NCI-H1105 treated with DMSO at 0.1 percent for 48 hours (cell line): ENCODE measurements at regions not wholly inside any gene's neighbourhood (a gene's known extent, or its start where the extent isn't known, plus 50 kb on each side); places are given as distances from the start of the nearest gene placed in this dataset.

Experiments
- DNase-seq: peaks from one replicate; lab custom pipeline; 2025; lab: John Stamatoyannopoulos, UW

GRCh38 chr13:24050292-24050711, 110.2 kb upstream of the SPATA13 start:
- DNase-seq, result no peak

DNA sequence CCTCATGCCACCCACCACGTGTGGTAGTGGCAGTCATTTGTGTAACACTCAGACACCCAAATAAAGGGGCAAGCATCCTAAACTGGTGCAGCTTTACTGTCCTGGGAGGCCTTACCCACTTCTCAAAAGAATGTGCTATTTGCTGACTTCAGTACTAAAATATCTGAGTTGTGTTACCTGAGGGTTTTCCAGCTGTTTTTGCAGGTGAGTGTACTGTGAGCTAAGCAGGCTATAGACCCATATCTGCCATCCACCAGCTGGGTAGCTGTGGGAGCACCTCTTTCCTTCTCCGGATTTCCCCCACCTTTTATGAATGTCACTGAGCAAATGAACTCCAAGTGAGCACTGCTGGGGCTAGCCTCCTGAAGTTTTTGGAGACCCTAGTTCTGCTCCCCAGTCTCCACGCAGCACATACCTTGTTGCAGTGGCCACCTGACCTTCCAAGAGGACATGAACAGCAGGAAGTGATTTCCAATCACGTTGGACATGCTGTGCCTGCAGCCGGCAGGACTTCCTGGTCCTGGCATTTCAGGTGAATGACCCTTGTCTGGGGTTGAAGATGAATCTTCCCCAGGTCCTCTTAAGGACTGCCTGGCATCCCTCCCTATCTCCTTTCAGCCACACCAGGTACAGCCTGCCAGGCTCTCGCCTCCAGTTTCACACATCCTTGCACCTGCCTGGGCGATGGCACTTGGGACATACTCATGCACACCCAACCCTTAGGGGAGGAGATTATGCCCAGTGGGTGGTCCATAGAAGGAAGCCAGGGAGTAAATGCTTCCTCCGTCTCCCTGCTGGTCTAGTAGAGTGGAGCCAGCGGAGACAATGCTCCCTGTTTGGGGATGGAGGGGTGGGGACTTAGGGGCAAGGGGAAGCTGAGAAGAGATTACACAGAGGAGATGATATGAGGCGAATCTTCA, 109.5 kb upstream of the SPATA13 start:
- DNase-seq, result no peak

DNA sequence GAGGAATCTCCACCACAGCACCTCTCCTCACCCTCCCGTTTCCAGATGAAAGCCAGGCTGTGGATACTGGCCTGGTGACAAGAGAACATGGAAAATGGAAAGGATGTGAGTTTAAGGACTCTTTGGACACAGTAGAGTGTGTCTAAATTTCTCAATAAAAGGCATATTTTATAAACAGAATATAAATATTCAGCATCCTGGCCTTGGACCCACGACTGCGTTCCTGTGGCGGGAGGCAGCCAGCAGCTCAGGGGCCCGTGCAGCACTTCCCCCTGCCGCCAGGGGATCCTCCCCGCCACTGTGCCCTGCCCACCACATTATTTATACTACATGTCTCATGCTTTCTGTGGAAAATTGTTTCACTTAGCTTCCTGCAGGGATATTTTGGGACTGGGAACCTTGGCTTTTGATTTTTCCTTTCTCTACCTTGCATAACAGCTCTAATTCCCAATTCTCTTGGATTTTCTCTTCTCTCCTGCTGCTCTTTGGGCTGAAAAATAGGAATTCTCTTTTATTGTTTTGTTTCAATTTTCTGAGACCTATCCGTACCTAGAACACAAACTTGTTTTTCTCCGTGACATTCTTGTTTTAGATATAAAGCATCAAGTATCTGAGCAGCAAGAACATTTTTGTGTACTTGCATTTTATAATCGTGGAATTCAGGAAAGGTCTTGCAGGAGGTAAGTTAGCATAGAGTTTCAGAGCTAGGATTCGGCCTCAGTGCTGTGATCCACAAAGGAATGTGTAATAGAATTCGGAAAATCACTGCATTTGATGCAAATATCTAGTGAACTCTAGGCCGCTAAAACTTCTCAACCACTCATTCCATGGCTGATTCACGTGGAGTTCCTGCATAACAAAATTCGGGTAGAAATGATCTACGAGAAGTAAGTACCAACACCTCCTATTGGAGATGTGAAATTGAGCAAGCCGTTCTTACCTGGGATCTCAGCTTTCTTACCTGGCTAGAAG, 107.7 kb upstream of the SPATA13 start:
- DNase-seq, result no peak

DNA sequence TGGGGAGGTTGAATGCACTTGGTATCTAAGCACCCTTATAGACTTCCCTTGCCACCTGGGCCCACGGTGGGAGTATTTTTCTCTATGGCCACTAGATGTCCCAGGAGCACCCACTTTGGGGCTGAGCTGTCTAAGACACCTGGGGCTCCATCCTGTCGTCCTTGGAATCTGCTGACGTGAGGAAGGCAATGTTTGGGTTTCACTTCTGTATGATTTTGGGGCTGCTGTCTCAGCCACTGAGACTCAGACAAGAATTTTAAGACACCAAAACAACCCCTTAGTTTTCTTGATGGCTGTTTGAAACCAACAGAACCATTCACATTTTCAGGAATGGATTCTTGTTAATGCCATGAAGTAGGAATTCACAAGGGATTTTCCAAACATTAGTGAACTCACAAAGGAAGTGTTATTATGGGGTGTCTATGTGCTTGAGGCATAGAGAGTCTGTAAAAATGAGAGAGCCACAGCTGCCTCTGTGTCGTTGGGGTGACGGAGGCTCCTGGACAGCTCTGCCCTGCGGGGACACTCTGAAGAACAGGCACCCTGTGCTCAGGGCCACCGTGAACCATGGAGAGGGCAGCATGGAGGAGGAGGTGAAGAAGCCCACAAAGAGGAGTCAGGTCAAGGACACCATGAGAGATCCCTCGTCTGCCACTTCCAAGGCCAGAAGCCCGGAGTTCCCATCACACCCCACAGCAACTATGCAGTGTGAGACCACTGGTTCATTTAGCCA, 106.8 kb upstream of the SPATA13 start:
- DNase-seq, result peak; percentile 45

- DNase-seq, result no peak
Measured at GRCh38 chr13:24056616-24057137, 103.8 kb upstream of the SPATA13 start.

DNA sequence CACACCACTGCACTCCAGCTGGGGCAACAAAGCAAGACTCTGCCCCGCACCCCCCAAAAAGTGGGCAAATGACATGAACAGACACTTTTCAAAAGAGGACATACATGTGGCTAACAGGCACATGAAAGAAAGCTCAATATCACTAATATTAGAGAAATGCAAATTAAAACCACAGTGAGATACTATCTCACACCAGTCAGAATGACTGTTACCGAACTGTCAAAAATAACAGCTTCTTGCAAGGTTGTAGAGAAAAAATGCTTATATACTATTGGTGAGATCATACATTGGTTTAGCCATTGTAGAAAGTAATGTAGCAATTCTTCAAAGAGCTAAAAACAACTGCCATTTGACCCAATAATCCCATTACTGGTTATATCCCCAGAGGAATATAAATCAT, 99.5 kb upstream of the SPATA13 start:
- DNase-seq, result no peak

- peak; percentile 41 for DNase-seq
Measured at GRCh38 chr13:24063281-24063877, 97.1 kb upstream of the SPATA13 start.

- no peak for DNase-seq
Measured at GRCh38 chr13:24064371-24064770, 96.1 kb upstream of the SPATA13 start.

DNA sequence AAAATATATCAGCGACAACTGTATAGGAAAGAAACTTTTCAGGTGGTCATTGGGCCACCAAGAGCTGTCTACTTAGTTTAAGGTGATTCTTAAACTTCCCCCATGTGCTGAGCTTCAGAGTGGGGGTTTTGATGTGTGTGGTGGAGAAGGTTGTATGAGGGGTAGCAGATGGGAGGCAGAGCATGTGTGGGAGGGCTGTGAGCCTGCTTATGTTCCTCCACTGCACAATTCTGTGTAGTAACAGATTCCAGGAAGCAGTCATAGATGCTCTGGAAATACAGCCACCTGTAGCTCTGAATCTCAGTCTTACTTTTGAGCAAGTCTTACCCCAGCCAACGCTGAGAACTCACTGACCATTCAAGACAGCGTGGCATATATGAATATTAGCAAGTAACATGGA, 95.3 kb upstream of the SPATA13 start:
- no peak for DNase-seq

- no peak for DNase-seq
Measured at GRCh38 chr13:24066405-24067295, 93.9 kb upstream of the SPATA13 start.

DNA sequence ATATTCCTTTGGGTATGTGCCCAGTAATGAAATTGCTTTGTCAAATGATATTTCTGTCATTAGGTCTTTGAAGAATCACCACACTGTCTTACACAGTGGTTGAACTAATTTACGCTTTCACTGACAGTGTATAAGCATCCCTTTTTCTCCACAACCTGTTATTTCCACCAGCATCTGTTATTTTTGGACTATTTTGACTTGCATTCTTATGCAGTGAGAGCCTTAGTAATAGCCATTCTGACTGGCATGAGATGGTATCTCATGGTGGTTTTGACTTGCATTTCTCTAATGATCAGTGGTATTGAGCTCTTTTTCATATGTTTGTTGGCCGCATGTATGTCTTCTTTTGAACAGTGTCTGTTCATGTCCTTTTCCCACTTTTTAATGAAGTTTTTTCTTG, 92.0 kb upstream of the SPATA13 start:
- no peak for DNase-seq

DNA sequence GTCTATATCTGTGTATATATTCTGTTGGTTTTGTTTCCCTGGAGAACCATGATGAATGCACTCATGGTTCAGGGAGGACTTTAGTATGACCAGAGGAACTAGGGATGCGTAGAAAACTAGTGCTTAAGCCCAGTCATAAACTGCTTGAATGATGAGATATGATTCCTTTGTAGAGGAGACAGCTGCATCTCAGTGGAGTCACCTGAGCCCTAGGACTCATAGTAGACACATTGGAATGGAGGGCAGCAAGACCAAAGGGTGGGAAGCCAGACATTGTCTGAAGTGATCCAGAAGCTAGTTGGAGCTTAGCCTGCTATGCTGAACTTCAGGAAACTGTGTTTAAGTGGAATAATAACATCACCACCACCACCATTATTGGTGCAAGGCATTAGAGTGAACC, 89.5 kb upstream of the SPATA13 start:
- no peak for DNase-seq

DNA sequence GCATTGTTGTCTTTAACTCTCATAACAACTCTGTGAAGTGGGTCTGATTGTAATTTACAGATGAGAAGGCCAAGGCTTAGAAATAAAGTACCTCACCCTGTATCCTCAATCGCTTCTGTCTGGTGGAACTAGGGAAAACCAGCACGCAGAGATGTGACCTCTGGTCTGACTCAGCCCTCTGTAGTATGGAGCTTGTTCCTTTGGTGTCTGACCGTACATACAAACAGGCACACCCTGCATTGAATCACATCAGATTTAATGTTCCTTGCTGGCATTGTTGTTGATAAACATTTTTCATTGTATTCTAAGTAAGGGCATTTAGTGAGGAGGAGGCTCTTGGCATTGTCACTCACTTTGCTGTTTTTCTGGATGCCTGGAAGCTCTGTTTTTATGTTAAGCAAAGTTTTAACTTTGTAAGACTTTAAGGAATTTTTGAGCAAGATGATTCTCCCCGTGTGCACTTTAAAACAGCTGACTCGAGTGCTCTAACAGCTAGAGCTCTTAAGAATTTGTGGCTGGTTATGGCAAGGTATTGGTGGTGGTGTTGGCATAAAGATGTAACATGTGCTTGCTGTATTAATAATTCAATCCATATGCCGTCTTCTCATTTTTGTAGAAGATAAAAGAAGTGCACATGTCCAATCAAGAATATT, 89.0 kb upstream of the SPATA13 start:
- DNase-seq, result no peak

DNA sequence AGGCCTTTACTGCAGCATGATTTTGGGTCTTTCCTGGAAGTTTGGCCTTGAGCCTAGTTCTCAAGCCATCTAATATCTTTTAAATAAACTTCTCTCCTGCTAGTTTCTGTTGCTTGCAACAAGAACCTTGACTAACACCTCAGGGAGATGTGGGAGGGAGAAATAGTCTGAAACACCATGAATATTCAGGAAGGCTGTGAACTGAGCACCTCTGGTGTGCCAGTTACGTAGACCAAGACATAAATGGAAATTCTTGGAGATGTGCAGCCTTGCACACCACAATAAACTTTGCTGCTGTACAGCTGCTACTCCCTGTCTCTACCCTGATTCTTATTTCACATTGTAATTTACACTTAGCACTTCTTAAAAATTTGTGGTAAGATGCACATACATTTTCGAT, 86.9 kb upstream of the SPATA13 start:
- DNase-seq, result no peak

DNA sequence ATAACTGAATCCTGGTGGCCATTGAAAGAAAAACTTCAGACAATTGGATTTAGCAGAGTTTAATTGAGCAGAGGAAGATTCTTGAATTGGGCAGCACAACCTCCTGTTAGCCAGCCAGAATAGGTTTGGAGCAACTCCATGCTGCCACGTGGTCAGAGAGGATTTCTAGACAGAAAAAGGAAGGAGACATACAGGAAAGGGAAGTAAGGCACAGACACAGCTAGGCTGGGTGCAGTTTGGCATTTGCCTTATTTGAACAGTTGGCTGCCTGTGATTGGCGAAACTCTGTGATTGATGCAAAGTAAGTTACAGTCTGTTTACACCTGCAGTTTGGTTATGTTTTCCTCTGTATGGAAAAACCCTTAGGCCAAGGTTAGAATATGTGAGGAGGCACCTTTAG, 85.8 kb upstream of the SPATA13 start:
- DNase-seq, result no peak

- no peak for DNase-seq
Measured at GRCh38 chr13:24075137-24075975, 85.2 kb upstream of the SPATA13 start.

DNA sequence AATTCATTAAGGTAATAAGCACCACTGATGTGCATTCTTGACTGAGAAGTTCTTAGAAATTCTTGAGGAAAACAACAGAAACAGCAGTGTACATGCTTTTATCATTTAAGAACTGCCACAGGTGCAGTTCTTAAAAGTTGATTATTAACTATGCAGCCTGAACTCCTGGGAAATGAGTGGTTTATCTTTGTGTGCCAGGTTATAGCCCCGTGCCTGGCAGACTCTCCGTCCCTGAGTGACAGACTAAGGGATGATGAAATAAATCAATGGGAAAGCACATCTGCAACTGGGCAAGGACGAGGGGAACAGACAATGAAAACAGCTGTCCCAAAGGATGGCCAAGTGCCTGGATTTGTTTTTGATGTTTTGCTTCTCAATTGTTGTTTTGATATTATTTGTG, 84.4 kb upstream of the SPATA13 start:
- no peak for DNase-seq

DNA sequence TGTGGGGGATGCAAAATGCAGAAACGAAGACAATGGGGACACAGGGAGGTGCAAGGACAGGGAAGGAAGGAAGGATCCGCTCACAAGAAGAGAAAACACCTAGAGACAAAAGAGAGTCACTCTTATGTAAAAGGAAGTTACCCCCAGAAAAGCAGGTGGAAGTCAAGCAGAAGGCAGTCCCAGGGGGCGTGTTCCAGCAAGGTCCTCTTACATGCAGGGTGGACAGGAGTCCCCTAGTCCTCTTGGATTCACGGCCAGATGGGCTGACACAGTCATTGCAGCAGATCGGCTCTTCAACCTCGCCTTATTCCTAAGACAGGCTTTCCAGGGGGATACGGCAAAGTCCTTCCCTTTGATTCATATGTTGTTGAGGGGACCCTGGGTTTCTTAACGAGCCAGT, 83.9 kb upstream of the SPATA13 start:
- DNase-seq, result no peak

DNA sequence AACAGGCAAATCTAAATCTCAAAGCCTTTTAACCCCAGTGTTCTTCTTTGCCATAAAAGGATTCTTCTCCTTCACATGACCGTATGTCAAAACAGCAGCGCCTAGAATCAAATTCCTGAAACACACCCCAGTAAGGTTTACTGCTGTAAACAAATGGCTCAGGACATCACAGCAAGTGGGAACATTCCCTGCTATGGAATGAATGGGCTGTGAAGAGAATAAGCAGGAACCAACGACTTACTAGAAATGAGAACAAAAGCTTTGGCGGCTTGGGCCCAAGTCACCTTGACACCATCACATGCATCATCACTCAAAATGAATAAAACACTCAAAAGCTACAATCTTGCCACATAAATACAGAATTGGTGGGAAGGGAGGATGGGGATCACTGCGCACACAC, 80.4 kb upstream of the SPATA13 start:
- DNase-seq, result no peak
